Aorta (tissue), 5 donors: ENCODE measurements at regions not wholly inside any gene's neighbourhood (a gene's known extent, or its start where the extent isn't known, plus 50 kb on each side); places are given as distances from the start of the nearest gene placed in this dataset.

ENCODE experiments used
- ATAC-seq: fragments of 200-7000 bp; cut with Tn5 transposase; one replicate; pipeline ENCODE4 v1.9.1; 2022; ENCODE audit warnings: moderate library complexity; ENCODE audit not compliant: low FRiP score
- DNase-seq, 2 donors: peaks; one replicate each; pipeline ENCODE4 v3.0.0-alpha.2; 2020
- H3K27ac ChIP-seq, 2 donors: one replicate each; pipeline ENCODE4 v1.5.1; 2013; ENCODE audit warnings: low read length in 2 of 2, mild to moderate bottlenecking in 2 of 2, moderate library complexity in 2 of 2, control low read depth in 1 of 2, inconsistent platforms in 1 of 2, low read depth in 1 of 2
- H3K27me3 ChIP-seq, 2 donors: one replicate each; pipeline ENCODE4 v1.6.1; 2013; ENCODE audit warnings: control low read depth in 1 of 2, low read length in 1 of 2, mild to moderate bottlenecking in 1 of 2, moderate library complexity in 1 of 2; ENCODE audit not compliant: insufficient read depth in 2 of 2, control insufficient read depth in 1 of 2
- H3K36me3 ChIP-seq, 2 donors: one replicate each; pipeline ENCODE4 v1.6.1; 2013; ENCODE audit warnings: control low read depth in 1 of 2, low read length in 1 of 2, mild to moderate bottlenecking in 1 of 2; ENCODE audit not compliant: insufficient read depth in 2 of 2, control insufficient read depth in 1 of 2
- H3K4me1 ChIP-seq, 2 donors: one replicate each; pipeline ENCODE4 v1.6.1; 2013; ENCODE audit warnings: low read length in 2 of 2, control low read depth in 1 of 2, mild to moderate bottlenecking in 1 of 2, moderate library complexity in 1 of 2; ENCODE audit not compliant: insufficient read depth in 2 of 2, control insufficient read depth in 1 of 2
- H3K4me3 ChIP-seq, 2 donors: one replicate each; pipeline ENCODE4 v1.5.1; 2013; ENCODE audit warnings: low read length in 2 of 2, control low read depth in 1 of 2, mild to moderate bottlenecking in 1 of 2
- H3K9me3 ChIP-seq: one replicate; pipeline ENCODE4 v1.6.1; 2013; ENCODE audit warnings: mild to moderate bottlenecking, low read length; ENCODE audit not compliant: control insufficient read depth
- WGBS, 2 donors: extraction: QIAGEN DNeasy Blood & Tissue Kit; methylation state at CpG; one replicate each; pipeline ENCODE4 v1.1.7; 2013; 5-methylcytosine and 5-hydroxymethylcytosine counted together
- intact Hi-C, 2 donors: fragments of 100-400 bp; cut with DNase I; formaldehyde crosslinking; loops; one replicate each; pipeline versions ENCODE4 v1.14.2 to v1.15.0; 2022
- donor health status: healthy with polysubstance abuse.
- donor health status: Bipolar disorder and iron deficiency.
- donor health status: DM: no; HTN: no; CAD: no.
- donor health status: DM: no; HTN: no; CAD: no.
- donor health status: DM: yes; HTN: yes; CAD: no.

DNA sequence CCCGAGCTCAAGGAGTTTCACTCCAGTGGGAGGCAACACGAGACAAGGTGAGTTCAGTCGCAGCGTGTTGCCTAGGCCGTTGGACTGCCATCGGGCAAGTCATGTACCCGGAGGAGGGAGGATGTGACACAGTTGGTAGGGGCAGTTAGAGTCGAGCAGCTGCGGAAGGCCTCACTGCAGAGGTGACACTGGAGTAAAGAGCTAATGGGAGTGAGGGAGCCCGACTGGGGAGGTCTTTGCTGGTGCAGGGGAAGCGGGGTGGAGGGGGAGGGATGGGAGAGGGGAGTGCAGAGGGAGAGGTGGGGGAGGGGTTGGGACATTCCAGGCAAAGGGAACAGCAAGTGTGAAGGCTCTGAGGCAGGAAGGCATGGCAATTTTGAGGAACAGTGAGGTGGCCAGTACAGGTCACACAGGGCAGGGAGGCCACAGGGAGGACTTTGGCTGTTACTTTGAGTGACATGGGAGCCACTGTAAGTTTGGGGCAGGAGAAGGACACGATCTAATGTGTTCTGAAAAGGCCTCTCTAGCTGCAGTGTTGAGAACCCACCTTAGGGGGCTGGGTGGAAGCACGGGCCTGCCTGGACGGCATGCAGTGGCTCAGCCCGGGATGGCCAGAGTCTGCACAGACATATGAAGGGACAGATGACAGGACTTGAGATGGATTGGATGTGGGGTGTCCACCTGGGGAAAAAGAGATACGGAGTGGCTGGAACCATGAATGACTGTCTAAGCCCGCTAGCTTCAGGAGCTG lies 61.1 kb downstream of the KCNF1 start:
- Histone ChIP-seq H3K36me3 (no peaks in the 10 kb centered on the region), H3K27ac (no peak overlapping the region), H3K4me3 (no peak overlapping the region), H3K4me1 (no peaks in the 10 kb centered on the region), H3K9me3 (no peaks in the 10 kb centered on the region), H3K27me3 (no peaks in the 10 kb centered on the region)
- ATAC-seq, result no peak
- WGBS, 2 donors, result 78 to 81% methylated on average over 17 of the region's 17 CpGs
- intact Hi-C loops, result no loop called here
- peak in 1 of 2 donors; percentile 50 for DNase-seq

DNA sequence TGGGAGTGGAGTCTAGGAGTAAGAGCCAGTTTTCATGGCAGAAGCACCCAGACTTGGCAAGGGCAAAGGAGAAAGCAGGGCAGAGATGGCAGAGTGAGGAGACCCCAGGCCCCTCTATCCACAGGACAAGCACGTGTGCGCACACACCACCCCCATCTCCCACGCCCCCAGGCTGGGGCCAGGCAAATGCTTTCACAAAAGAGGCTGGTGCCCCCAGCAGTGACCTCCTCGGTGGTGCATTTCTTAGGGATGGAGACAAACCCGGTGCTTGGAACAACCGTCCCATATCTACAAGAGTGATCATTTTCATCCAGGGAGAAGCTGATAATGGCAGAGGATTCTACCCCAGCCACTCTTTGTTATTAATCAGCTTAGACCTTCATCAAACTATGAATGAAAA lies 62.0 kb downstream of the KCNF1 start:
- no peak overlapping the region for H3K27ac ChIP-seq
- intact Hi-C loops, result no loop called here
- H3K36me3 ChIP-seq, result no peaks in the 10 kb centered on the region
- H3K27me3 ChIP-seq, result peaks cover 0 to 2% of the 10 kb centered on the region in 2 donors
- DNase-seq, result no peak
- no peaks in the 10 kb centered on the region for H3K9me3 ChIP-seq
- no peaks in the 10 kb centered on the region for H3K4me1 ChIP-seq
- no peak for ATAC-seq
- no peak overlapping the region for H3K4me3 ChIP-seq
- 54% methylated on average over 6 of the region's 6 CpGs for WGBS, 2 donors

DNA sequence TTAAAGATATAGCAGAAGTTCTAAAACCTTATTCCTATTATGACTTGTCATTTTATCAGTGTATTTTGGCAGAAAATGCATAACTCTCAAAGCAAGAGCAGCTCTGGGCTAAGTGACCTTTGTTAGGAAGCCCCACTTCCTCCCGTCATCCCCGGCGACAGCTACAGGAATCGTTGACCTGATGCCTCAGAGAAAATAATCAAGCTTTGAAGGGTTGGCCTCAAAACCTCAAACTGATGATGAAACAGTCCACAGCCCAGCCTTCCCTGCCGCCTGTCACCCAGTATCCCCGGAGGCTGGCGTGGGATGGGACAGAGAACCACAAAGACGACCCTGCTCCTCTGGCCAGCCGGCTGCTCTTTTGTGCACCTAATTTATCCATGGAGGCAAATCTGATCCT lies 65.3 kb downstream of the KCNF1 start:
- H3K27ac ChIP-seq, result no peak overlapping the region
- H3K9me3 ChIP-seq, result no peaks in the 10 kb centered on the region
- intact Hi-C loops, result no loop called here
- H3K4me1 ChIP-seq, result no peaks in the 10 kb centered on the region
- peaks cover 0 to 2% of the 10 kb centered on the region in 2 donors for H3K27me3 ChIP-seq
- 17 to 23% methylated on average over 9 of the region's 9 CpGs for WGBS, 2 donors
- no peak for DNase-seq
- H3K4me3 ChIP-seq, result no peak overlapping the region
- ATAC-seq, result no peak
- no peaks in the 10 kb centered on the region for H3K36me3 ChIP-seq

DNA sequence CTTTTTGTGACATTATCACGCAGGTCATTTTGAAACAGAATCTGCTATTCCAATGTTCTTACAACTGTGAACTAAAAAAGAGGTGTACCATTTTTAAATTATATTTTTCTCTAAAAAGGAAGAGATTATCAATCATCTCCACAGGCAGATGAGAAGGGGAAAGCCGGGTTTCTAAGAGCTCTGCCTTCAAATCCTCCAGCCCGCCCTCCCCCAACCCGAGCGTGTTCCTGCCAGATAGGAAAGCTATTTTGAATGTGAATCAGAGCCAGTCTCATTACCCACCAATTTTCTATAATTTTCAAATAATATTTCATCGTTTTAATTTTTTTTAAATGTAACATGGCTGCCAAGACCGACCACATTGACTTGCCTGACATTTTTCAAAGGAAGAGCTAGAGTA lies 65.9 kb downstream of the KCNF1 start:
- intact Hi-C loops, result no loop called here
- H3K4me1 ChIP-seq, result no peaks in the 10 kb centered on the region
- H3K4me3 ChIP-seq, result no peak overlapping the region
- no peaks in the 10 kb centered on the region for H3K9me3 ChIP-seq
- WGBS, 2 donors, result 24 to 25% methylated on average over 7 of the region's 7 CpGs
- peak in 1 of 2 donors; percentile 44 for DNase-seq
- no peak overlapping the region for H3K27ac ChIP-seq
- peaks cover 0 to 2% of the 10 kb centered on the region in 2 donors for H3K27me3 ChIP-seq
- no peaks in the 10 kb centered on the region for H3K36me3 ChIP-seq
- ATAC-seq, result no peak

DNA sequence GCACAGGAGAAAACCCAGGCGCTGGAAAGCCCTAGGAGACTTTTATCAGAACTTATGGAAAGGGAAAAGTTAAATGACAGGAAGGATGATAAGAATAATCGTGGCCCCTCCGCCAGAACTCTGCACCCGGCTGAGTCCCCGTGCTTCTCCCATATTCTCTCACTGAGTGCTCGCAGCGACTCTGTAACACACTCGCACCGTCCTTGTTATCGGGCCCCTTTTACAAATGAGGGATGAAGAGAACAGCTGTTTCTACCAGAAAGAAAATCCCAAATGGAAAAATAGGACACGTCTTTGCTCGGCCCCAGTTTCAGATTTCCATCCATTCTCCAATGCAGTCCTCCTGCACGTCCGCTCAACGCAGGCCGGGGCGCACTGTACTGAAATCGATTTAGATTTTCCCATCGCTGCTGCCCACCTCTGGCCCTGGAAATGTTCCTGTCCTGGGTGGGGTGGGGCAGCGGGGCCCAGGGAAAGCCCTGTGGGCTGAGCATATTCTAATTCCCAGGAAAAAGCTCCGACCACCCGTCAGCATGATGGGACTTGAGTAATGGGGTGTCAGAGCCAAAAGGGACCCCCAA lies 66.4 kb downstream of the KCNF1 start:
- DNase-seq (peak in 1 of 2 donors; percentile 58), ATAC-seq (no peak)
- WGBS, 2 donors, result 55 to 57% methylated on average over 22 of the region's 22 CpGs
- Histone ChIP-seq H3K9me3 (no peaks in the 10 kb centered on the region), H3K36me3 (no peaks in the 10 kb centered on the region), H3K4me1 (no peaks in the 10 kb centered on the region), H3K27ac (no peak overlapping the region), H3K27me3 (peaks cover 0 to 2% of the 10 kb centered on the region in 2 donors), H3K4me3 (no peak overlapping the region)
- intact Hi-C loops, result no loop called here

DNA sequence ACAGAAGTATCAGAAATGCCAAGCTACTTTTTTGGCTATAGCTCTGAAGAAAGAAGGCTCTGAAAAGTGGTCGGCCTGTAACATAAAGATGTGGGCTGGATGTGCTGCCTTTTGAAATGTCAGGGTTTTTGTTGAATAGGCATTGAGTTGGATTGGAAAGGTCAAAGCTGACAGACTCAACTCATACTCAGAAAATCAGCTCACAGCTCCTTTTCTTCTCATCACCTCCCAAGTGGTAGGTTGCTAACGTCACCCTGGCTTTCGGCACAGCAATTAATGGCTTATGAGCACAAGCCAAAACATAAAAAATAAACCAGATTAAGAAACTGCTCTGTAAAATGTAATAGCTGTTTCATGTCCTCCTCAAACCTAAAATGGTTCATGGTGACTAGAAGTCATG lies 68.3 kb downstream of the KCNF1 start:
- H3K4me1 ChIP-seq, result no peaks in the 10 kb centered on the region
- WGBS, 2 donors, result 64 to 66% methylated on average over 3 of the region's 3 CpGs
- intact Hi-C loops, result no loop called here
- no peaks in the 10 kb centered on the region for H3K36me3 ChIP-seq
- H3K9me3 ChIP-seq, result no peaks in the 10 kb centered on the region
- DNase-seq (no peak), ATAC-seq (no peak)
- peaks cover 0 to 2% of the 10 kb centered on the region in 2 donors for H3K27me3 ChIP-seq
- no peak overlapping the region for H3K27ac ChIP-seq
- no peak overlapping the region for H3K4me3 ChIP-seq

DNA sequence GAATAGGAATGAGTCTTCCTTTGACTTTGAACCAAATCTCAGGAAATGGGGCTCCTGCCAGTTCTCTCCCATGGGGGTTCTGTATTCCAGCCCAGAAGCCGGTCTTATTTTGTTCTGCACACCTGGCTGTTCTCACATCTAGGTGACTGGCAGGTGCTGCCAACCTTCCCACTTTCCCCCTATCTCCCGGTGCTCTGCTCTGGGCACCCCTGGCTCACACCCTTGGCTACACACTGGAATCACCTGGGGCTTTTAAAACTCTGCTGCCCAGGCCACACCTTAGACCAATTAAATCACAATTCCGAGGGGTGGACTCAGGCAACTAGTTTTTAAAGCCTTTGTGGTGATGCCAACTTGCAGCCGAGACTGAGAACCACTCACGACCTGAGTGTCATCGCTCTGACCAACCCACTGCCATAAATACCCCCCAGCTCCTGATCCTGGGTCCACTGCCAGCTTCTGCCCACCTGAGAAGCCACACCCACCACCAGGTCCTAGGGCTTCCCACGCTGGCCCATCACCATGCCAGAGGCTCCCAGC lies 69.2 kb downstream of the KCNF1 start:
- intact Hi-C loops, result no loop called here
- H3K4me3 ChIP-seq, result no peak overlapping the region
- no peak overlapping the region for H3K27ac ChIP-seq
- WGBS, 2 donors, result 81 to 86% methylated on average over 7 of the region's 7 CpGs
- H3K27me3 ChIP-seq, result peaks cover 0 to 2% of the 10 kb centered on the region in 2 donors
- ATAC-seq (no peak), DNase-seq (peak in 1 of 2 donors; percentile 35)
- no peaks in the 10 kb centered on the region for H3K36me3 ChIP-seq
- H3K9me3 ChIP-seq, result no peaks in the 10 kb centered on the region
- no peaks in the 10 kb centered on the region for H3K4me1 ChIP-seq

DNA sequence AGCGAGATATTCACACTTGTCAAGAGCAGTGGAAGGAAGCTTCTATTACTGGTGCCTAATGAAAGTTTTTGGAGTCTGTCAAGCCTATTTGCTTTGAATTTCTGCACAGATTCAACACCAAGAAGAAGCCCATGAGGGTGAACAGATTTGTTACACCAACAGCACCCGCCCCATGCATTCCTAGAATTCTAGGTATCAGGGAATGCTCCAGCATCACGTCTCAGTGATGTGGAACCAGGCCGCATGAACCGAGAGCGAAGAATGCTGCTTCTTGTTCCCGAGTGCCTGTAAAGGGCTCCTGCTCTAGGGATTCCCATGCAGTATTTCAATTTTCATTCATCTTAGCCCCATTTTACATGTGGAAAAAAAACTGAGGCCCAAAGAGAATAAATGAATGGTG lies 69.7 kb downstream of the KCNF1 start:
- no peaks in the 10 kb centered on the region for H3K36me3 ChIP-seq
- ATAC-seq (no peak), DNase-seq (no peak)
- H3K27ac ChIP-seq, result no peak overlapping the region
- no peaks in the 10 kb centered on the region for H3K4me1 ChIP-seq
- intact Hi-C loops, result no loop called here
- WGBS, 2 donors, result 86 to 87% methylated on average over 7 of the region's 7 CpGs
- H3K27me3 ChIP-seq, result peaks cover 0 to 2% of the 10 kb centered on the region in 2 donors
- no peaks in the 10 kb centered on the region for H3K9me3 ChIP-seq
- no peak overlapping the region for H3K4me3 ChIP-seq

DNA sequence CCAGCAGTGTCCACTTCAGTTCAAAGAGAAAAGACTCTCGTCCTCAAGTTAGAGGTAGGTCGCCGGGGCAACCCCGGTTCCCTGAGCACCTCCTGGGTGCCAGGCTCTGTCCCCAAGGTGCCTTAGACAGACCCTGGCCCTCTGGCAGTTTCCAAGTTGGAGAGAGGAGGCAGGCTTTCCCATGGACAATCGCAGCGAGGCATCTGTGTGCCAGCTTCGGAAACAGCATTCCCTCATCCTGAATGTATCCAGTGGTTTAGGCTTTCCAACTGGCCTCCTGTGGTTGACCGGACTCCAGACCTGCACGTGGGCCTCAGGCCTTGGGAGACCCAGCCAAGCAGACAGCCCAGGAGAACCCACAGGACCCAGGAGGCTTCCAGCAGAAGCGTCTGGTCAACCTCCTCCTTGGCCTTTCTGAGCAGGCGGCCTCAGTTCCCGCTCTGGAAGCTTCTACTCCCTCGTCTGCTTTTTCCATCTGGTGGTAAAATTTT lies 70.3 kb downstream of the KCNF1 start:
- H3K36me3 ChIP-seq, result no peaks in the 10 kb centered on the region
- H3K4me1 ChIP-seq, result no peaks in the 10 kb centered on the region
- DNase-seq (peak in 1 of 2 donors; percentile 51), ATAC-seq (no peak)
- intact Hi-C loops, result no loop called here
- peaks cover 0 to 2% of the 10 kb centered on the region in 2 donors for H3K27me3 ChIP-seq
- 90 to 92% methylated on average over 13 of the region's 13 CpGs for WGBS, 2 donors
- no peaks in the 10 kb centered on the region for H3K9me3 ChIP-seq
- no peak overlapping the region for H3K4me3 ChIP-seq
- H3K27ac ChIP-seq, result no peak overlapping the region
